HL-60 (cell line): ENCODE measurements at regions not wholly inside any gene's neighbourhood (a gene's known extent, or its start where the extent isn't known, plus 50 kb on each side); places are given as distances from the start of the nearest gene placed in this dataset.

Source experiments
- GABPA ChIP-seq: IDR thresholded peaks from 2 replicates; pipeline ENCODE4 v1.6.1; 2012; ENCODE audit warnings: low read depth
- POLR2AphosphoS5 ChIP-seq: IDR thresholded peaks from 2 replicates; pipeline ENCODE4 v1.6.1; 2012; ENCODE audit warnings: low read depth
- SPI1 ChIP-seq: IDR thresholded peaks from 2 replicates; pipeline ENCODE4 v1.6.1; 2012; ENCODE audit warnings: low read depth, mild to moderate bottlenecking, borderline replicate concordance
- TF ChIP-seq, protein P1 (sequence below): IDR thresholded peaks from one replicate; pipeline ENCODE4 v1.5.1; 2011; ENCODE audit warnings: low read length, control low read depth, inconsistent platforms; ENCODE audit not compliant: insufficient read depth
- TF ChIP-seq, protein P2 (sequence below): IDR thresholded peaks from 2 replicates; pipeline ENCODE4 v1.6.1; 2012; ENCODE audit warnings: low read depth; ENCODE audit not compliant: insufficient replicate concordance

DNA sequence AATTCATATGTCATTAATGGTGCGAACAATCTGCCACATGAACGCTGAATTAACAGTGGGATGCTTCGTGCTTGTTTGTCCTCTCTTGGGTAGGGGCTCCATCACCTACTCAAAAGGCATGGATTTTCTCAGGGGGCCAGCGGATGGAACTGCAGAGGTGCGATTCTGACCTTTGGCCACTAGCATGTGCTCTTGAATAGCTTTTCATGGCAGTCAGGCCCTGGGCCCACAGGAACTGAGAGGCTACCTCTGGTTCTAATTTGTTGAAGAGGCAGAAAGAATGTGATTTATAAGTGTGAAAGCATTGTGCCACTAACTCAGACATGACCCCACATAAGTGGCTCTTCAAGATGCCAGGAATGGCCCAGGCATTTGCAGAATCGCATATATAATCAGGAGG is 283.2 kb downstream of the INSIG2 start:
- TF ChIP-seq, protein P1, sequence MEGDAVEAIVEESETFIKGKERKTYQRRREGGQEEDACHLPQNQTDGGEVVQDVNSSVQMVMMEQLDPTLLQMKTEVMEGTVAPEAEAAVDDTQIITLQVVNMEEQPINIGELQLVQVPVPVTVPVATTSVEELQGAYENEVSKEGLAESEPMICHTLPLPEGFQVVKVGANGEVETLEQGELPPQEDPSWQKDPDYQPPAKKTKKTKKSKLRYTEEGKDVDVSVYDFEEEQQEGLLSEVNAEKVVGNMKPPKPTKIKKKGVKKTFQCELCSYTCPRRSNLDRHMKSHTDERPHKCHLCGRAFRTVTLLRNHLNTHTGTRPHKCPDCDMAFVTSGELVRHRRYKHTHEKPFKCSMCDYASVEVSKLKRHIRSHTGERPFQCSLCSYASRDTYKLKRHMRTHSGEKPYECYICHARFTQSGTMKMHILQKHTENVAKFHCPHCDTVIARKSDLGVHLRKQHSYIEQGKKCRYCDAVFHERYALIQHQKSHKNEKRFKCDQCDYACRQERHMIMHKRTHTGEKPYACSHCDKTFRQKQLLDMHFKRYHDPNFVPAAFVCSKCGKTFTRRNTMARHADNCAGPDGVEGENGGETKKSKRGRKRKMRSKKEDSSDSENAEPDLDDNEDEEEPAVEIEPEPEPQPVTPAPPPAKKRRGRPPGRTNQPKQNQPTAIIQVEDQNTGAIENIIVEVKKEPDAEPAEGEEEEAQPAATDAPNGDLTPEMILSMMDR = no peak
- TF ChIP-seq POLR2AphosphoS5 (no peak), GABPA (no peak), SPI1 (no peak)
- TF ChIP-seq, protein P2, sequence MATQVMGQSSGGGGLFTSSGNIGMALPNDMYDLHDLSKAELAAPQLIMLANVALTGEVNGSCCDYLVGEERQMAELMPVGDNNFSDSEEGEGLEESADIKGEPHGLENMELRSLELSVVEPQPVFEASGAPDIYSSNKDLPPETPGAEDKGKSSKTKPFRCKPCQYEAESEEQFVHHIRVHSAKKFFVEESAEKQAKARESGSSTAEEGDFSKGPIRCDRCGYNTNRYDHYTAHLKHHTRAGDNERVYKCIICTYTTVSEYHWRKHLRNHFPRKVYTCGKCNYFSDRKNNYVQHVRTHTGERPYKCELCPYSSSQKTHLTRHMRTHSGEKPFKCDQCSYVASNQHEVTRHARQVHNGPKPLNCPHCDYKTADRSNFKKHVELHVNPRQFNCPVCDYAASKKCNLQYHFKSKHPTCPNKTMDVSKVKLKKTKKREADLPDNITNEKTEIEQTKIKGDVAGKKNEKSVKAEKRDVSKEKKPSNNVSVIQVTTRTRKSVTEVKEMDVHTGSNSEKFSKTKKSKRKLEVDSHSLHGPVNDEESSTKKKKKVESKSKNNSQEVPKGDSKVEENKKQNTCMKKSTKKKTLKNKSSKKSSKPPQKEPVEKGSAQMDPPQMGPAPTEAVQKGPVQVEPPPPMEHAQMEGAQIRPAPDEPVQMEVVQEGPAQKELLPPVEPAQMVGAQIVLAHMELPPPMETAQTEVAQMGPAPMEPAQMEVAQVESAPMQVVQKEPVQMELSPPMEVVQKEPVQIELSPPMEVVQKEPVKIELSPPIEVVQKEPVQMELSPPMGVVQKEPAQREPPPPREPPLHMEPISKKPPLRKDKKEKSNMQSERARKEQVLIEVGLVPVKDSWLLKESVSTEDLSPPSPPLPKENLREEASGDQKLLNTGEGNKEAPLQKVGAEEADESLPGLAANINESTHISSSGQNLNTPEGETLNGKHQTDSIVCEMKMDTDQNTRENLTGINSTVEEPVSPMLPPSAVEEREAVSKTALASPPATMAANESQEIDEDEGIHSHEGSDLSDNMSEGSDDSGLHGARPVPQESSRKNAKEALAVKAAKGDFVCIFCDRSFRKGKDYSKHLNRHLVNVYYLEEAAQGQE = no peak
